Gastroesophageal sphincter (tissue), 4 donors: ENCODE measurements at regions not wholly inside any gene's neighbourhood (a gene's known extent, or its start where the extent isn't known, plus 50 kb on each side); places are given as distances from the start of the nearest gene placed in this dataset.

ENCODE experiments used
- ATAC-seq: fragments of 150-250 bp; one replicate; pipeline ENCODE4 v1.9.1; 2016; ENCODE audit warnings: mild to moderate bottlenecking, moderate library complexity
- H3K27ac ChIP-seq, 4 donors: fragments of 200-600 bp; sonication (generic) in 3 of 4; 1 replicate in 3 of 4; 2 replicates in 1 of 4; pipeline ENCODE4 v1.5.1; 2016 to 2019
- H3K27me3 ChIP-seq: fragments of 200-600 bp; sonication (generic); one replicate; pipeline ENCODE4 v1.5.1; 2019
- H3K36me3 ChIP-seq, 2 donors: fragments of 200-600 bp; sonication (generic); one replicate each; pipeline ENCODE4 v1.5.1; 2019; ENCODE audit warnings: control low read depth in 1 of 2
- H3K4me1 ChIP-seq, 3 donors: fragments of 200-600 bp; sonication (generic); 1 replicate in 2 of 3; 2 replicates in 1 of 3; pipeline ENCODE4 v1.5.1; 2016 to 2019; ENCODE audit warnings: control low read depth in 2 of 3
- H3K4me3 ChIP-seq, 2 donors: fragments of 200-600 bp; sonication (generic); one replicate each; pipeline ENCODE4 v1.5.1; 2019; ENCODE audit warnings: mild to moderate bottlenecking in 1 of 2, moderate library complexity in 1 of 2
- H3K9me3 ChIP-seq, 3 donors: fragments of 200-600 bp; sonication (generic); one replicate each; pipeline ENCODE4 v1.5.1; 2017 to 2019; ENCODE audit warnings: control low read depth in 2 of 3
- EP300 ChIP-seq: sonication (generic); formaldehyde crosslinking; IDR thresholded peaks from one replicate; pipeline ENCODE4 v1.6.1; 2017; ENCODE audit warnings: antibody characterized with exemption, mild to moderate bottlenecking
- POLR2A ChIP-seq, 2 donors: fragments of 450-650 bp; IDR thresholded peaks; one replicate each; pipeline ENCODE4 v1.6.1; 2017; ENCODE audit warnings: antibody characterized with exemption in 2 of 2, mild to moderate bottlenecking in 2 of 2, moderate library complexity in 1 of 2
- POLR2AphosphoS5 ChIP-seq: sonication (generic); formaldehyde crosslinking; IDR thresholded peaks from one replicate; pipeline ENCODE4 v1.6.1; 2017; ENCODE audit warnings: antibody characterized with exemption
- WGBS, 2 donors: methylation state at CpG; one replicate each; pipeline ENCODE4 v1.1.5; 2018; ENCODE audit warnings: low coverage in 1 of 2; 5-methylcytosine and 5-hydroxymethylcytosine counted together
- TF ChIP-seq, protein P1 (sequence below), 4 experiments: fragments of 200-600 bp in 2 of 4; fragments of 450-650 bp in 2 of 4; sonication (generic) in 1 of 4; IDR thresholded peaks; one replicate each; pipeline ENCODE4 v1.5.1; 2017 to 2019; ENCODE audit warnings: antibody characterized with exemption in 4 of 4, mild to moderate bottlenecking in 2 of 4, moderate library complexity in 2 of 4

DNA sequence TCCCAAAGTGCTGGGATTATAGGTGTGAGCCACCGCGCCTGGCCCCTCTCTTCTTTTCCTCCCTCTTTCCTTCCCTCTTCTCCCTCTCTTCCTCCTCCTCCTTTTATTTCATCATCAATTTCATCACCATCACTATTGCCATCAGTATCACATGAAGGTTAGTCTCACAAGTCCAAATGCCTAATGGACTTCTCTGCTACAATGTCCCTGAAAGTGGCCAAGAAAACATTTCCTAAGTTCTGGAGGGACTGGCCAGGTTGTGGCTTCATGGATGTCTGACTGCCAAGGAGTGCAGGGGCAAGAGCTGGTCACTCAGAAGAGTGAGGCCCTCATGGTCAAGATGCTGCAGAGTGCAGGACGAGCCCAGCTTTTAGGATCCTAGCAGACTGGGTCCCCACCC, 97.6 kb downstream of the SYNE3 start:
- TF ChIP-seq, protein P1, sequence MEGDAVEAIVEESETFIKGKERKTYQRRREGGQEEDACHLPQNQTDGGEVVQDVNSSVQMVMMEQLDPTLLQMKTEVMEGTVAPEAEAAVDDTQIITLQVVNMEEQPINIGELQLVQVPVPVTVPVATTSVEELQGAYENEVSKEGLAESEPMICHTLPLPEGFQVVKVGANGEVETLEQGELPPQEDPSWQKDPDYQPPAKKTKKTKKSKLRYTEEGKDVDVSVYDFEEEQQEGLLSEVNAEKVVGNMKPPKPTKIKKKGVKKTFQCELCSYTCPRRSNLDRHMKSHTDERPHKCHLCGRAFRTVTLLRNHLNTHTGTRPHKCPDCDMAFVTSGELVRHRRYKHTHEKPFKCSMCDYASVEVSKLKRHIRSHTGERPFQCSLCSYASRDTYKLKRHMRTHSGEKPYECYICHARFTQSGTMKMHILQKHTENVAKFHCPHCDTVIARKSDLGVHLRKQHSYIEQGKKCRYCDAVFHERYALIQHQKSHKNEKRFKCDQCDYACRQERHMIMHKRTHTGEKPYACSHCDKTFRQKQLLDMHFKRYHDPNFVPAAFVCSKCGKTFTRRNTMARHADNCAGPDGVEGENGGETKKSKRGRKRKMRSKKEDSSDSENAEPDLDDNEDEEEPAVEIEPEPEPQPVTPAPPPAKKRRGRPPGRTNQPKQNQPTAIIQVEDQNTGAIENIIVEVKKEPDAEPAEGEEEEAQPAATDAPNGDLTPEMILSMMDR (IDR thresholded peaks at IDR 0.05): no peak
- TF ChIP-seq POLR2A (IDR thresholded peaks at IDR 0.05) (no peak), POLR2AphosphoS5 (no peak), EP300 (no peak)
- no peak overlapping the region for H3K27ac ChIP-seq
- peaks cover 0 to 62% of the 10 kb centered on the region in 2 donors for H3K36me3 ChIP-seq
- H3K27me3 ChIP-seq: no peaks in the 10 kb centered on the region
- ATAC-seq: no peak
- H3K9me3 ChIP-seq: no peaks in the 10 kb centered on the region
- H3K4me3 ChIP-seq: no peak overlapping the region
- no peaks in the 10 kb centered on the region for H3K4me1 ChIP-seq
- WGBS, 2 donors: 100% methylated on average over 2 of the region's 3 CpGs; no CpG with 5 or more reads in 1 of the 2 donors

GRCh38 chr14:95417492-95417891, 97.8 kb upstream of the CLMN start:
- WGBS, 2 donors: 64 to 90% methylated on average over 3 of the region's 7 CpGs
- ATAC-seq: no peak
- Histone ChIP-seq H3K4me1 (peaks cover 0 to 6% (median 0%) of the 10 kb centered on the region in 3 donors), H3K4me3 (no peak overlapping the region), H3K27me3 (no peaks in the 10 kb centered on the region), H3K27ac (no peak overlapping the region), H3K9me3 (no peaks in the 10 kb centered on the region), H3K36me3 (peaks cover 0 to 56% of the 10 kb centered on the region in 2 donors)
- no peak for TF ChIP-seq POLR2AphosphoS5
- no peak for TF ChIP-seq EP300
- no peak for TF ChIP-seq POLR2A (IDR thresholded peaks at IDR 0.05)
- TF ChIP-seq, protein P1 (IDR thresholded peaks at IDR 0.05): no peak

- Histone ChIP-seq H3K4me1 (peaks cover 0 to 6% (median 0%) of the 10 kb centered on the region in 3 donors), H3K9me3 (no peaks in the 10 kb centered on the region), H3K36me3 (peaks cover 0 to 41% of the 10 kb centered on the region in 2 donors), H3K4me3 (no peak overlapping the region), H3K27ac (no peak overlapping the region), H3K27me3 (peaks cover 7% of the 10 kb centered on the region)
- ATAC-seq: no peak
- 89 to 90% methylated on average over 5 to 6 of the region's 8 CpGs for WGBS, 2 donors
- TF ChIP-seq POLR2AphosphoS5 (no peak), POLR2A (IDR thresholded peaks at IDR 0.05) (no peak), EP300 (no peak)
- TF ChIP-seq, protein P1 (IDR thresholded peaks at IDR 0.05): no peak
Observed at GRCh38 chr14:95415993-95416392, 96.3 kb upstream of the CLMN start.

GRCh38 chr14:95413289-95414215, 93.8 kb upstream of the CLMN start:
- no peak for TF ChIP-seq EP300
- TF ChIP-seq POLR2A (IDR thresholded peaks at IDR 0.05): no peak
- TF ChIP-seq POLR2AphosphoS5: no peak
- TF ChIP-seq, protein P1 (IDR thresholded peaks at IDR 0.05): no peak
- peaks cover 0 to 32% of the 10 kb centered on the region in 2 donors for H3K36me3 ChIP-seq
- H3K27ac ChIP-seq: no peak overlapping the region
- H3K9me3 ChIP-seq: no peaks in the 10 kb centered on the region
- WGBS, 2 donors: 75 to 90% methylated on average over 4 to 6 of the region's 11 CpGs
- H3K4me1 ChIP-seq: peaks cover 0 to 23% (median 0%) of the 10 kb centered on the region in 3 donors
- ATAC-seq: no peak
- H3K27me3 ChIP-seq: peaks cover 7% of the 10 kb centered on the region
- H3K4me3 ChIP-seq: no peak overlapping the region
